Trophoblast cell (in vitro differentiated cells and primary cell): ENCODE measurements at regions not wholly inside any gene's neighbourhood (a gene's known extent, or its start where the extent isn't known, plus 50 kb on each side); places are given as distances from the start of the nearest gene placed in this dataset.

ENCODE experiments used
- DNase-seq, 2 donors: peaks; one replicate each; pipeline ENCODE4 v3.0.0-alpha.2; 2016
- H2AFZ ChIP-seq: 2 replicates; pipeline ENCODE4 v1.6.1; 2013; ENCODE audit warnings: low read length, moderate library complexity, mild to moderate bottlenecking; ENCODE audit not compliant: insufficient read depth, poor library complexity
- H2AK5ac ChIP-seq: 2 replicates; pipeline ENCODE4 v1.6.1; 2013; ENCODE audit warnings: mild to moderate bottlenecking, low read length
- H2BK120ac ChIP-seq: 2 replicates; pipeline ENCODE4 v1.6.1; 2013; ENCODE audit warnings: low read length, mild to moderate bottlenecking, moderate library complexity; ENCODE audit not compliant: insufficient read depth, poor library complexity
- H2BK12ac ChIP-seq: 2 replicates; pipeline ENCODE4 v1.6.1; 2013; ENCODE audit warnings: mild to moderate bottlenecking, low read length, moderate library complexity
- H2BK5ac ChIP-seq: 2 replicates; pipeline ENCODE4 v1.6.1; 2013; ENCODE audit warnings: low read length, low read depth, moderate library complexity, mild to moderate bottlenecking; ENCODE audit not compliant: poor library complexity
- H3K14ac ChIP-seq: 2 replicates; pipeline ENCODE4 v1.6.1; 2013; ENCODE audit warnings: mild to moderate bottlenecking, low read length
- H3K18ac ChIP-seq: 2 replicates; pipeline ENCODE4 v1.6.1; 2013; ENCODE audit warnings: mild to moderate bottlenecking, low read length
- H3K23ac ChIP-seq: 2 replicates; pipeline ENCODE4 v1.6.1; 2013; ENCODE audit warnings: low read length
- H3K27ac ChIP-seq: 2 replicates; pipeline ENCODE4 v1.5.1; 2013; ENCODE audit warnings: low read depth, mild to moderate bottlenecking, inconsistent platforms, low read length, moderate library complexity
- H3K27me3 ChIP-seq: 2 replicates; pipeline ENCODE4 v1.6.1; 2013; ENCODE audit warnings: inconsistent platforms, mild to moderate bottlenecking, low read length, moderate library complexity; ENCODE audit not compliant: insufficient read depth
- H3K36me3 ChIP-seq, 2 experiments: 1 replicate in 1 of 2; 2 replicates in 1 of 2; pipeline ENCODE4 v1.6.1; 2013; ENCODE audit warnings: low read length in 2 of 2, mild to moderate bottlenecking in 2 of 2, moderate library complexity in 1 of 2; ENCODE audit not compliant: insufficient read depth in 2 of 2, control insufficient read depth in 1 of 2
- H3K4ac ChIP-seq: 2 replicates; pipeline ENCODE4 v1.6.1; 2013; ENCODE audit warnings: low read depth, mild to moderate bottlenecking, low read length, moderate library complexity
- H3K4me1 ChIP-seq, 2 experiments: 1 replicate in 1 of 2; 2 replicates in 1 of 2; pipeline ENCODE4 v1.6.1; 2013; ENCODE audit warnings: low read length in 2 of 2, mild to moderate bottlenecking in 2 of 2, moderate library complexity in 1 of 2; ENCODE audit not compliant: insufficient read depth in 2 of 2, control insufficient read depth in 1 of 2
- H3K4me2 ChIP-seq: 2 replicates; pipeline ENCODE4 v1.6.1; 2013; ENCODE audit warnings: inconsistent platforms, mild to moderate bottlenecking, low read length, moderate library complexity
- H3K4me3 ChIP-seq: 2 replicates; pipeline ENCODE4 v1.5.1; 2013; ENCODE audit warnings: mild to moderate bottlenecking, low read depth, low read length, inconsistent platforms
- H3K79me1 ChIP-seq: one replicate; pipeline ENCODE4 v1.6.1; 2013; ENCODE audit warnings: low read length
- H3K79me2 ChIP-seq: 2 replicates; pipeline ENCODE4 v1.6.1; 2013; ENCODE audit warnings: low read length, mild to moderate bottlenecking; ENCODE audit not compliant: control insufficient read depth, insufficient read depth, poor library complexity
- H3K9ac ChIP-seq: 2 replicates; pipeline ENCODE4 v1.6.1; 2013; ENCODE audit warnings: mild to moderate bottlenecking, low read length
- H3K9me3 ChIP-seq: 2 replicates; pipeline ENCODE4 v1.6.1; 2013; ENCODE audit warnings: low read depth, mild to moderate bottlenecking, control low read depth, inconsistent platforms, low read length; ENCODE audit not compliant: insufficient read depth
- H4K12ac ChIP-seq: 2 replicates; pipeline ENCODE4 v1.6.1; 2013; ENCODE audit warnings: low read depth, mild to moderate bottlenecking, low read length, moderate library complexity
- H4K8ac ChIP-seq: 2 replicates; pipeline ENCODE4 v1.6.1; 2013; ENCODE audit warnings: low read depth, mild to moderate bottlenecking, low read length, moderate library complexity
- H4K91ac ChIP-seq: one replicate; pipeline ENCODE4 v1.6.1; 2013; ENCODE audit warnings: low read depth, mild to moderate bottlenecking, low read length, moderate library complexity
- WGBS: extraction: QIAGEN DNeasy Blood & Tissue Kit; methylation state at CpG from one replicate; pipeline ENCODE4 v1.1.7; 2013; ENCODE audit warnings: missing lambda C conversion rate; ENCODE audit not compliant: insufficient read length, insufficient coverage; ENCODE audit errors: extremely low coverage; 5-methylcytosine and 5-hydroxymethylcytosine counted together

DNA sequence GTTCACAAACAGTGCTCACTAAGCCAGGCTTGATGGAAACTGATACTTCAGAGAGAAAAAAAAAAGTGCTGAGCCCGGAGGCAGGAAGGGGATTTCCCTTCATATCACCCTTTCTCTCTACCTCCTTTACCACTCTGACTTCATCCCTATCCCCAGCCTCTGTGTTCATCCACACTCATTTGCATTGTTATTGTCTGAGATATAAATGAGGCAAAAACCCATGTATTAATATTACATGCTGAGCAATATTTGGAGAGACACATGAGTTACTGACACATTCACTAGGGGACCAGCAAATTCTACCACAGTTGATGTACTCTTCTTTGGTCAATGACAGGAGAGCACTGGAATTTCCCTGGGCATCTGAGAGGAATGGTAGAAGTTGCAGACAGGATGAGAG is 175.8 kb downstream of the TNFSF18 start:
- Histone ChIP-seq H2BK5ac (no peak overlapping the region), H2AK5ac (no peak overlapping the region), H3K4ac (no peak overlapping the region), H2BK120ac (no peak overlapping the region), H3K23ac (no peak overlapping the region), H3K9ac (no peak overlapping the region), H2AFZ (no peak overlapping the region), H3K4me1 (no peaks in the 10 kb centered on the region), H4K12ac (no peak overlapping the region), H4K8ac (no peak overlapping the region), H3K79me1 (no peaks in the 10 kb centered on the region), H4K91ac (no peak overlapping the region), H3K27ac (no peak overlapping the region), H3K18ac (no peak overlapping the region), H3K9me3 (no peaks in the 10 kb centered on the region), H3K36me3 (no peaks in the 10 kb centered on the region), H3K14ac (no peak overlapping the region), H3K79me2 (no peaks in the 10 kb centered on the region), H3K27me3 (no peaks in the 10 kb centered on the region), H3K4me3 (no peak overlapping the region), H3K4me2 (no peak overlapping the region), H2BK12ac (no peak overlapping the region)
- no CpG with 5 or more reads among the region's 1 CpG for WGBS
- no peak for DNase-seq

DNA sequence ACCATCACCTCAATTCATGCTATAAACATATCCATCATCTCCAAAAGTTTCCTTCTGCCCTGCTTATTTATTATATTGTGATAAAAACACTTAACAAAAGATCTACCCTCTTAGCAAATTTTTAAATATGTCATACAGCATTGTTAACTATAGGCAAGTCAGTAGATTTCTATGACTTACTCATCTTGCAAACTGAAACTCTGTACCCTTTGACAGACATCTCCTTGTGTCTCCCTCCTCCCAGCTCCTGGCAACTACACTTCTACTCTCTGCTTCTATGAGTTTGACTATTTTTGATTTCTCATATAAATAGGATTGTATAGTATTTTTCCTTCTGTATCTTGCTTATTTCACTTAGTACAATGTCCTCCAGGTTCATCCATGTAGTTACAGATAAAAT is 174.8 kb downstream of the TNFSF18 start:
- H4K91ac ChIP-seq = no peak overlapping the region

GRCh38 chr1:172882385-172882784 is 168.4 kb downstream of the TNFSF18 start:
- no peak overlapping the region for H4K8ac ChIP-seq
- no peak overlapping the region for H3K14ac ChIP-seq
- no peak overlapping the region for H3K4me3 ChIP-seq
- H3K36me3 ChIP-seq = no peaks in the 10 kb centered on the region
- H3K23ac ChIP-seq = no peak overlapping the region
- H2BK120ac ChIP-seq = no peak overlapping the region
- H2AK5ac ChIP-seq = no peak overlapping the region
- no peak overlapping the region for H4K12ac ChIP-seq
- no peaks in the 10 kb centered on the region for H3K9me3 ChIP-seq
- no peak overlapping the region for H3K27ac ChIP-seq
- no peaks in the 10 kb centered on the region for H3K79me2 ChIP-seq
- no peaks in the 10 kb centered on the region for H3K4me1 ChIP-seq
- no peak overlapping the region for H2BK12ac ChIP-seq
- DNase-seq = peak; percentile 69 to 84
- H3K79me1 ChIP-seq = no peaks in the 10 kb centered on the region
- H4K91ac ChIP-seq = no peak overlapping the region
- H3K4me2 ChIP-seq = no peak overlapping the region
- H2BK5ac ChIP-seq = no peak overlapping the region
- H3K9ac ChIP-seq = no peak overlapping the region
- H3K4ac ChIP-seq = no peak overlapping the region
- H3K27me3 ChIP-seq = no peaks in the 10 kb centered on the region
- no peak overlapping the region for H2AFZ ChIP-seq
- no peak overlapping the region for H3K18ac ChIP-seq

More for the DNA sequence above, 174.8 kb downstream of the TNFSF18 start:
- Histone ChIP-seq H2BK120ac (no peak overlapping the region), H3K79me2 (no peaks in the 10 kb centered on the region), H3K4me1 (no peaks in the 10 kb centered on the region), H3K9ac (no peak overlapping the region), H3K4me2 (no peak overlapping the region), H3K27ac (no peak overlapping the region), H3K36me3 (no peaks in the 10 kb centered on the region), H3K18ac (no peak overlapping the region), H2AK5ac (no peak overlapping the region), H3K79me1 (no peaks in the 10 kb centered on the region), H3K23ac (no peak overlapping the region), H3K14ac (no peak overlapping the region), H3K4ac (no peak overlapping the region), H2AFZ (no peak overlapping the region), H4K12ac (no peak overlapping the region), H2BK12ac (no peak overlapping the region), H3K27me3 (no peaks in the 10 kb centered on the region), H4K8ac (no peak overlapping the region), H2BK5ac (no peak overlapping the region), H3K9me3 (no peaks in the 10 kb centered on the region), H3K4me3 (no peak overlapping the region)
- no peak for DNase-seq

- Histone ChIP-seq H3K27me3 (no peaks in the 10 kb centered on the region), H3K79me1 (no peaks in the 10 kb centered on the region), H3K14ac (no peak overlapping the region), H3K9me3 (no peaks in the 10 kb centered on the region), H3K4me2 (no peak overlapping the region), H3K4me3 (no peak overlapping the region), H3K9ac (no peak overlapping the region), H3K18ac (no peak overlapping the region), H4K91ac (no peak overlapping the region), H4K12ac (no peak overlapping the region), H2BK5ac (no peak overlapping the region), H3K4ac (no peak overlapping the region), H3K27ac (no peak overlapping the region), H3K79me2 (no peaks in the 10 kb centered on the region), H2AK5ac (no peak overlapping the region), H2BK12ac (no peak overlapping the region), H3K36me3 (no peaks in the 10 kb centered on the region), H3K4me1 (no peaks in the 10 kb centered on the region), H2AFZ (no peak overlapping the region), H4K8ac (no peak overlapping the region), H3K23ac (no peak overlapping the region), H2BK120ac (no peak overlapping the region)
- no CpG with 5 or more reads among the region's 6 CpGs for WGBS
- peak; percentile 53 to 78 for DNase-seq
These were observed 167.9 kb downstream of the TNFSF18 start for GRCh38 chr1:172882791-172883386.
